Body of pancreas (tissue), 4 donors: ENCODE measurements at regions not wholly inside any gene's neighbourhood (a gene's known extent, or its start where the extent isn't known, plus 50 kb on each side); places are given as distances from the start of the nearest gene placed in this dataset.

ENCODE experiments used
- ATAC-seq: fragments of 150-250 bp; one replicate; pipeline ENCODE4 v1.9.1; 2016
- DNase-seq, 4 donors: peaks; one replicate each; pipeline ENCODE4 v3.0.0-alpha.2; 2019
- H3K27ac ChIP-seq, 4 donors: fragments of 200-600 bp; sonication (generic); 1 replicate in 3 of 4; 2 replicates in 1 of 4; pipeline versions ENCODE4 v1.5.1 to v1.6.1; 2016 to 2019; ENCODE audit warnings: mild to moderate bottlenecking in 1 of 4, mixed read lengths in 1 of 4, moderate library complexity in 1 of 4
- H3K27me3 ChIP-seq, 2 donors: fragments of 200-600 bp; sonication (generic); one replicate each; pipeline ENCODE4 v1.6.0; 2016; ENCODE audit warnings: mild to moderate bottlenecking in 1 of 2
- H3K36me3 ChIP-seq, 2 donors: fragments of 200-600 bp; sonication (generic); replicated peaks in 1 of 2; 2 replicates each; pipeline ENCODE4 v1.5.1; 2016; ENCODE audit warnings: low read depth in 2 of 2; ENCODE audit not compliant: insufficient read depth in 1 of 2
- H3K4me1 ChIP-seq: fragments of 200-600 bp; sonication (generic); one replicate; pipeline ENCODE4 v1.6.0; 2016
- H3K4me3 ChIP-seq, 2 donors: fragments of 200-600 bp; sonication (generic); 1 replicate in 1 of 2; 2 replicates in 1 of 2; pipeline ENCODE4 v1.5.1; 2016 to 2019
- H3K9me3 ChIP-seq, 3 donors: fragments of 200-600 bp; sonication (generic); 1 replicate in 2 of 3; 2 replicates in 1 of 3; pipeline ENCODE4 v1.5.1; 2016
- POLR2A ChIP-seq, 3 donors: fragments of 450-650 bp; IDR thresholded peaks; one replicate each; pipeline ENCODE4 v1.6.1; 2016; ENCODE audit warnings: antibody characterized with exemption in 3 of 3, mild to moderate bottlenecking in 2 of 3
- WGBS, 2 donors: methylation state at CpG; one replicate each; pipeline ENCODE4 v1.1.5; 2017; 5-methylcytosine and 5-hydroxymethylcytosine counted together
- intact Hi-C: fragments of 100-400 bp; cut with DNase I; formaldehyde crosslinking; loops from one replicate; pipeline ENCODE4 v1.15.1; 2023
- TF ChIP-seq, protein P1 (sequence below), 7 experiments: fragments of 450-650 bp in 4 of 7; fragments of 200-600 bp in 3 of 7; sonication (generic) in 3 of 7; IDR thresholded peaks; one replicate each; pipeline ENCODE4 v1.5.1; 2016 to 2019; ENCODE audit warnings: antibody characterized with exemption in 7 of 7

DNA sequence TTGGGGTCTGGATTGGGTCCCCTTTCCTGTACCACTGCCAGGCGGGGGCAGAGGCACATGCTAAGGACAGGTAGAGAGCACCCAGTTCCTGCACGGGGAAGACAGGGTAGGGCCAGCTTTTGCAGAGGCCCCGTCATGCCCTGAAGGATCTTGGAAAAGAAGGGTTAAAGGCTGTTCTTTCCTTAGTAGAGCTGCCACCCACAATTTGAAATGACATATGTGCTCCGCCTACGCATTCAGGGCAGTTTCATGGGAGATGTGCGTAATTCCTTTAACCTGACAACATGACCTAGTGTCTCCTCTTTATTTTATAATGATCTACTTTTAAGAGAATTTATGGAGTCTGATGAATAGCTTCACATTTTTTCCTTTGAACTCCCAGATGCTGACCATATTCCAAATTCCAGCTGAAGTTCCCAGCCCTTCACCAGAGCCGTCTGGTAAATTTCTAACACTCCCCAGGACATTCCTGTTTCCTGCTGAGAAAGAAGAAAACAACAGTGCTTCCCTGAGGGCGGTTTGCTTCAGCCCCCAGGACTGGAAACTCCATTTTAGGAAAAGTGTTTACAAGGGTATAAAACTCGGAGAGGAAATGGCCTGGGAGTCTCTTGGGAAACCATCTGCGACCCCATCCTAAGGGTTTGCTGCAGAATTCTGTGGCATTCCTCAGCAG, 58.9 kb upstream of the PLEKHG3 start:
- intact Hi-C loops, result no loop called here
- no peak for TF ChIP-seq POLR2A (IDR thresholded peaks at IDR 0.05)
- TF ChIP-seq, protein P1, sequence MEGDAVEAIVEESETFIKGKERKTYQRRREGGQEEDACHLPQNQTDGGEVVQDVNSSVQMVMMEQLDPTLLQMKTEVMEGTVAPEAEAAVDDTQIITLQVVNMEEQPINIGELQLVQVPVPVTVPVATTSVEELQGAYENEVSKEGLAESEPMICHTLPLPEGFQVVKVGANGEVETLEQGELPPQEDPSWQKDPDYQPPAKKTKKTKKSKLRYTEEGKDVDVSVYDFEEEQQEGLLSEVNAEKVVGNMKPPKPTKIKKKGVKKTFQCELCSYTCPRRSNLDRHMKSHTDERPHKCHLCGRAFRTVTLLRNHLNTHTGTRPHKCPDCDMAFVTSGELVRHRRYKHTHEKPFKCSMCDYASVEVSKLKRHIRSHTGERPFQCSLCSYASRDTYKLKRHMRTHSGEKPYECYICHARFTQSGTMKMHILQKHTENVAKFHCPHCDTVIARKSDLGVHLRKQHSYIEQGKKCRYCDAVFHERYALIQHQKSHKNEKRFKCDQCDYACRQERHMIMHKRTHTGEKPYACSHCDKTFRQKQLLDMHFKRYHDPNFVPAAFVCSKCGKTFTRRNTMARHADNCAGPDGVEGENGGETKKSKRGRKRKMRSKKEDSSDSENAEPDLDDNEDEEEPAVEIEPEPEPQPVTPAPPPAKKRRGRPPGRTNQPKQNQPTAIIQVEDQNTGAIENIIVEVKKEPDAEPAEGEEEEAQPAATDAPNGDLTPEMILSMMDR (IDR thresholded peaks at IDR 0.05), result no peak
- WGBS, 2 donors, result 65 to 83% methylated on average over 10 of the region's 10 CpGs
- Histone ChIP-seq H3K27ac (peak overlapping the region in 2 of 4 donors; percentile 58), H3K36me3 (no peaks in the 10 kb centered on the region), H3K4me1 (peaks cover 12% of the 10 kb centered on the region), H3K9me3 (no peaks in the 10 kb centered on the region), H3K4me3 (no peak overlapping the region), H3K27me3 (no peaks in the 10 kb centered on the region)
- DNase-seq (peak in 2 of 4 donors; percentile 23 to 57), ATAC-seq (peak; percentile 51)

DNA sequence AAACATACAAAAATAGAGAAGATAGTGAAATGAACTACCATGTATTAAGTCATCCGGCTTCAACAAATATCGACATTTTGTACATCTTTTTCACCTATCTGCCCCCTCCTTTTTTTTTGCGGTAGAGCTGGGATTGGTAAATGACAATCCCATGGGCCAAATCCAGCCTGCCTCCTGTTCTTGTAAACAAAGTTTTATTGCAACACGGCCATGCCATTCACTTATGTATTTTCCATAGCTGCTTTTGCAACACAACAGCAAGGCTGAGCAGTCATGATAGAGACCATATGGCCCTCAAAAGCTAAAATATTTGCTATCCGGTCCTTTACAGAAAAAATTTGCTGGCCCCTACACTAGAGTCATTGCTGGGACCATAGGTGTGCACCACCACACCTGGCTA, 58.1 kb upstream of the PLEKHG3 start:
- no peak overlapping the region for H3K4me3 ChIP-seq
- DNase-seq (peak in 1 of 4 donors; percentile 30), ATAC-seq (no peak)
- peak overlapping the region in 1 of 4 donors; percentile 57 for H3K27ac ChIP-seq
- peaks cover 12% of the 10 kb centered on the region for H3K4me1 ChIP-seq
- 73 to 84% methylated on average over 5 of the region's 5 CpGs for WGBS, 2 donors
- no peaks in the 10 kb centered on the region for H3K9me3 ChIP-seq
- H3K36me3 ChIP-seq, result no peaks in the 10 kb centered on the region
- no peaks in the 10 kb centered on the region for H3K27me3 ChIP-seq
- intact Hi-C loops, result no loop called here
- TF ChIP-seq, protein P1 (IDR thresholded peaks at IDR 0.05), result no peak
- no peak for TF ChIP-seq POLR2A (IDR thresholded peaks at IDR 0.05)

DNA sequence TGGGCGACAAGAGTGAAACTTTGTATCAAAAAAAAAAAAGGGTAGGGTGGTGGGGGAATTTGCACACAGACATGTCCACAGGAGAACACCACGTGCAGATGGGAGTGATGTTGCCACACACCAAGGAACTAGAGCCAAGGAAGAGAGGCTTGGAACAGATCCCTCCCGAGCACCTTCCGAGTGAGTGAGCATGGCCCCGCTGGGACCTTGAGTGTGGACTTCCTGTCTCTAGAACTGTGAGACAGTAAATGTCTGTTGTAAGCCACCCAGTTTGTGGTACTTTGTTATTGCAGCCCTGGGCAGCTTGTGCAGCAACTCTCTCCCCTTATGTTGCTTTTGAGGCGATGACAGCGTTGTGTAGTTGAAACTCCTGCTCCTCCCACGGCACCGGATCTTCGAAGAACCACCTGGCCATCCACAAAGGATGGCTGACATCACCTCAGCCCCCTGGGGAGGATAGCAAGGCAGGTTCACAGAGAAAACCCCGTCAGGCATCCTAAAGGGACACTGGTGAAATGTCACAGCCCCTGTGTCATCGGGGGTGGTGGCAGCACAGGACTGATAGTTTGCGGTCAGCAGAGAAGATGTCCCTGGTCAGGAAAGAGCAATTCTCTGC, 54.7 kb upstream of the PLEKHG3 start:
- ATAC-seq (peak; percentile 43), DNase-seq (peak; percentile 26 to 53 (median 40))
- Histone ChIP-seq H3K27me3 (no peaks in the 10 kb centered on the region), H3K36me3 (no peaks in the 10 kb centered on the region), H3K4me3 (no peak overlapping the region), H3K9me3 (no peaks in the 10 kb centered on the region), H3K27ac (peak overlapping the region in 1 of 4 donors; percentile 61), H3K4me1 (peaks cover 12% of the 10 kb centered on the region)
- WGBS, 2 donors, result 65 to 71% methylated on average over 10 to 13 of the region's 13 CpGs
- TF ChIP-seq, protein P1 (IDR thresholded peaks at IDR 0.05), result no peak
- no peak for TF ChIP-seq POLR2A (IDR thresholded peaks at IDR 0.05)
- intact Hi-C loops, result no loop called here

DNA sequence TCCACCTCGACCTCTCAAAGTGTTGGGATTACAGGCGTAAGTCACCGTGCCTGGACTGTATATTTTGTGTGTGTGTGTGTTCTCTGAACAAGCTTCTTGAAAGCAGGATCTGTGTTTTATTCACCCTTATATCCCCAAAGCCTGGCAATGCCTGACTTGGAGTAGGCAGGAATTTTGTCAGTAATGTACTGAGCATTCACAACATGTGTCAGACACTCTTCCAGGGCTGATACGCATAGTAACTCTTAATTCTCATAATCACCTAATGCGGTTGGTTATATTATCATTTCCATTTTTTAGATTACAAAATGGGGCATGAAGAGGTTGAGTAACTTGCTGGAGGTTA, 50.4 kb upstream of the PLEKHG3 start:
- no peak for ATAC-seq

DNA sequence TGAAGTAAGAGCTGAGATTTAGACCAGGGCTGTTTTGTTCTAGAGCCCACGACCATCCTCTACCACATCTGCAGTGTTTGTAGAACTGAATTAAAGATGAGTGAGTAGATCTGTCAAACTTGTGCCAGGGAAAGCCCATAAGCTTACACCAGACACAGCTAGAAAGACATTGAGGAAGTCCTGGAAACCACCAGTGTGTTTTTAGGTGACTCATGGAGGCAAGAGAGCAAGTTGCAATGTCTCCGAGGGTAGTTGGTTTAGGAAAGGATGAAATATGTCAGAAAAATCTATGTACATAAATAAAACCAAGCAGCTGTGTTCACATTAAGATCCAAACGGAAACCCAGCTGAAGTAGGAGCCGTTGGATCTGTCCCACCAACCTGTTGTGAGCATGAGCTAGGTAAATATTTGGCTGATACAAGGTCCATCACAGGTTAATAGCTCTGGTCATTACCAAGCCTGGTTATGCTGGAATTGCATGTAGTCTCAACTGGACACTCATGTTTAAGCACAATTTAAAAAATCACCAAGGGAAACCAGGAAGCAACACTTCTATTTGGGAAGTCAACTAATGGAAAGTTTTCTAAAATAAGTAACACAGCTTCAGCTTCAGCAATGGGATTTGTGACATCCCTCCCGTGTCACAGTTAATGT, 49.9 kb upstream of the PLEKHG3 start:
- ATAC-seq (peak; percentile 27), DNase-seq (peak in 1 of 4 donors; percentile 40)
- H3K4me3 ChIP-seq, result no peak overlapping the region
- WGBS, 2 donors, result 13 to 20% methylated on average over 5 of the region's 5 CpGs
- peak overlapping the region in 2 of 4 donors; percentile 22 to 56 for H3K27ac ChIP-seq
- H3K4me1 ChIP-seq, result no peaks in the 10 kb centered on the region
- H3K36me3 ChIP-seq, result no peaks in the 10 kb centered on the region
- no peaks in the 10 kb centered on the region for H3K9me3 ChIP-seq
- no peaks in the 10 kb centered on the region for H3K27me3 ChIP-seq
- no peak for TF ChIP-seq POLR2A (IDR thresholded peaks at IDR 0.05)
- TF ChIP-seq, protein P1 (IDR thresholded peaks at IDR 0.05), result no peak
- intact Hi-C loops, result no loop called here

More for the DNA sequence above, 50.4 kb upstream of the PLEKHG3 start:
- WGBS, 2 donors, result 89 to 96% methylated on average over 5 of the region's 5 CpGs
- H3K4me3 ChIP-seq, result no peak overlapping the region
- peaks cover under 1% of the 10 kb centered on the region for H3K4me1 ChIP-seq
- intact Hi-C loops, result no loop called here
- no peak for DNase-seq
- H3K27me3 ChIP-seq, result no peaks in the 10 kb centered on the region
- H3K27ac ChIP-seq, result peak overlapping the region in 2 of 4 donors; percentile 22 to 56
- no peak for TF ChIP-seq POLR2A (IDR thresholded peaks at IDR 0.05)
- H3K36me3 ChIP-seq, result no peaks in the 10 kb centered on the region
- H3K9me3 ChIP-seq, result no peaks in the 10 kb centered on the region
